Stimulated activated CD4-positive, alpha-beta T cell treated with anti-CD3 and anti-CD28 coated beads, Interleukin-4, amount 100 ng/mL, for 4 hours (primary cell): ENCODE measurements at regions not wholly inside any gene's neighbourhood (a gene's known extent, or its start where the extent isn't known, plus 50 kb on each side); places are given as distances from the start of the nearest gene placed in this dataset.

ENCODE experiments used
- DNase-seq, 2 experiments: peaks; one replicate each; pipeline ENCODE4 v3.0.0-alpha.2; 2020

DNA sequence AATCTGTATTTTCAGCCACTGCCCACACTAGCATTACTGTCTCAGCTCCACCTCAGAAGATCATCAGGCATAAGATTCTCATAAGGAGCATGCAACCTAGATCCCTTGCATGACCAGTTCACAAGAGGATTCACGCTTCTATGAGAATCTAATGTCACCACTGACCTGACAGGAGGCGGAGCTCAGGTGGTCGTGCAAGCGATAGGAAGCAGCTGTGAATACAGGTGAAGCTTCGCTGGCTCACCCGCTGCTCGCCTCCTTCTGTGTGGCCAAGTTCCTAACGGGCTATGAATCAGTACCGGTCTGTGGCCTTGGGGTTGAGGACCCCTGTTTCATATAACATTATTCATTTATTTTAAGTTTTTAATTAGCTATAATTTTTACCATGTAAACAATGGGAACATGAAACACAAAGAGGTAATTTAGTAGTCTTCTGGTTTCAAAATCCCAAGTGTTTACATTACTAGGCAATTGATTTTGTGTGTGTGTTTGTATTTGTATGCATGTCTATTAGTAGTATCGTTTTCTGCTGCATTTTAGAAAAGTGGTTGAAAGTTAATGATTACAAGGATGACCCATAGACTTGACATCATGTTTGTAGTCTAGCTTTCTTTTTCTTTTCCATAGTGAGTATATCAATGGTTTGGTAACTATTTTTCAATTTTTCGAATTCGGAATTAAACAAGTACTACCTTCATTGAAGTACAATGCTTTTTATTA, 159.4 kb downstream of the TENT4A start:
- no peak for DNase-seq

DNA sequence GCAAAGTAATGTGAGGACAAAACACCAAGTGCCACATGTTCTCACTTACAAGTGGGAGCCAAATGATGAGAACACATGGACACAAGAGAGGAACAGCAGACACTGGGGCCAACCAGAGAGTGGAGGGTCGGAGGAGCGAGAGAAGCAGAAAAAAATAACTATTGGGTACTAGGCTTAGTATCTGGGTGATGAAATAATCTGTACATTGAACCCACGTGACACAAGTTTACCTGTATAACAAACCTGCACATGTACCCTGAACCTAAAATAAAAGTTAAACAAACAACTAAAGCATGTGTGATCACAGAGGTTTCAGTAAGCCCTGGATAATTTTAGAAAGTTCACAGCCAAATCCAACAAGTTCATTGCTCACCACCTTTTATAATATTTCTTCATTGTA, 160.1 kb downstream of the TENT4A start:
- DNase-seq, result no peak

DNA sequence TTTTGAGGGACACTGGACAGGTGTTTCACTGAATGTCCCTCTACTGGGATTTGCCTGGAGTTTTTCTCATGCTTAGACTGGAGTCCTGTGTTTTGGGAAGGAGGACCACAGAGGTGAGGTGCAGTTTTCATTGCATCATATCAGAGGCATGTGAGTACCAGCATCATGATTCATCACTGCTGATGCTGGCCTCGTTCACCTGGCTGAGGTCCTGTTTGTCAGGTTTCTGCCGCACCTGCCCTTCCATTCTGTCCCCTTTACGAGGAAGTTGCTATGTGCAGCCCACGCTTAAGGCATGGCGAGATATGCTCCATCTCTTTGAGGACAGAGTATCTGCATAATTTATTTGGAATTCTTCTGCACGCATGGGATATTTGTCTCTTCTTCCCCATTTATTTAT, 162.1 kb downstream of the TENT4A start:
- no peak for DNase-seq

DNA sequence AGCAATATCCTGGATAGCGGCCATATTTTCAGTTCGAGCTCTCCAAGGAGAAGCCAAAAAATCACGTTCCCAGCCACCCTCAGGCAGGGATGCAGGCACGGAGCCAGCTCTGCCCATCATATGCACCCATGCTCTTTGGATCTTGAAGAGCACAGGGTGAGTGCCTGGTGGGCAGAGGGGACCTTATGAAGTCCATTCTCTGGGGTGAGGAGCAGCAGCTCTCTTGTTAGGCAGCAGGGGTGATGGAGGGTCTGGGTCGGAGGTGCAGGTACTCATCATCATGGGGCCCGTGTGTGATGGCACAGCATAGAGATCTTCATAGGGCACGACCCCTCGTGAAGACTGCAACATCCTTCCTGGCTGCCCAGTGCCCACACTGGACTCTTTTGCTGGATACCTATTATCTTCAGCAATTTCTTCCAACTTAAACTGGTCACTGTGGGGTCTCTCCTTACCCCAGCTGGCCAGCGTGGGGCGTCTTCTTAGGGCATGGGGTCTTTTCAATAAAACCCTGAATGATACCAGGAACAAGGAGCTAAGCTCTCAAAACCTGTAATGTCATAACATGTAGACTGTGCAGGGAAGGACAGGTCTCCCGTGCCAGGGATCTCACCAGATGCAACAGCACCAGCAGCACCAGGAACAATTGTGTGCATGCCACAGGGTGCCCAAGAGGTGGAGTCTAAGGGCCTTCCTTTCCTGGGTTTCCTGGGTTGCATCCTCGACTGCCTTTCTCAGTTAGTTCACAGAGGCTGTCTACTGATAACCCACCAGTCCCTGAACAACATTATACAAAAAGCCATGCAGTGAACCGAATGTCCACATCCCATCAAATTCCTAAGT, 165.0 kb downstream of the TENT4A start:
- DNase-seq, result no peak

DNA sequence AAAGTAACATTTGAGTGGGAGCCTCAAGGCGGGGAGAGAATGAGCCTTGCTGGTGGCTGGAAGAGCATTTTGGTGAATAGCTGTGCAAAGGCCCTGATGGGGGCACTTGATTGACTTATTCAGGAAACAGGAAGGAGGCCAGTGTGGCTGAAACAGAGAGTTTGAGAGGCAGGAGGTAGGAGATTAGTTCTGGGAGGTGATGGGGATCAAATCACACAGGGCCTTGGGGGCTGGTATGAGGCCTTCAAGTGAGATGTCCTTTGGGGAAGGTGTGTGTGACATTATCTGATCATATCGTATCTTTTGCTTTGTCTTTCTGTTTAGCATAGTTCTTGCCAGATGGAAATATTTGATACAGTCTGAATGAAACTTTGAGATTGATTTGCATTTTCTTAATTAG, 172.3 kb downstream of the TENT4A start:
- DNase-seq, result no peak

DNA sequence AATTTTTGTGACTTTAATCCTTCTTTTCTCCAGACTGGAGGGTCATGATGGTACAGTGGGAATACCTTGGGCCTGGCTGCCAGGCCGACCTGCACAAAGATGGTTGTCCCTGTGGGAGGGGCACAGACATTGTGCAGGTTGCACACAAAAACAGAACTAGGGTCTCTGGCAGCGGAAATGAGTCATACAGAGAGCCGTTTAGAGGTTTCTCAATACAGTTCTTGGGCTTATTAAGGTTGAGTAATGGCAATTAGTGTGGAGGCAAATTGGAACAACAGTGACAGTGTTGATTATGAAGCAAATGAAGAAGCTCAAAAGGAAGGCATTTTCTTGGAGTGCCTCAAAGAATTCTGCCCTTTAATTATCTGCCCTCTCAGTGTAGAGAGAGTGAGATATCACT, 173.6 kb downstream of the TENT4A start:
- no peak for DNase-seq

DNA sequence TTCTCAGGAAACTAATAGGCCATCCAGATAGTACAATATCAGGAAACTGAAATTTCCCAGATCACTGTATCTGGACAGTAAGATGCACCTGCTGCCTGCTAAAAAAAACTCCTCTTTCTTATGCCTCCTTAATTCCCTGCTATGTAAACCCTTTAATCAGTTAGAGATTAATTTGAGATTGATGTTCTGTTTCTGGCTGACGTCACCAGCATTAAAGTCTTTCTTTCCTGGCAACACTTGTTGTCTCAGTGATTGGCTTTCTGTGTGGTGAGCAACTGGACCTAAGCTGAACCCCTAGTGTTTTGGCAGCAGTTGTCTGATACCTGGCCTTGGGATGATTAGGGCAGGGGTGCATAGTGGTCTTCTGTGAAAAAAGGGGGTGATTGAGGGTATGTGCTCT, 175.8 kb downstream of the TENT4A start:
- no peak for DNase-seq

DNA sequence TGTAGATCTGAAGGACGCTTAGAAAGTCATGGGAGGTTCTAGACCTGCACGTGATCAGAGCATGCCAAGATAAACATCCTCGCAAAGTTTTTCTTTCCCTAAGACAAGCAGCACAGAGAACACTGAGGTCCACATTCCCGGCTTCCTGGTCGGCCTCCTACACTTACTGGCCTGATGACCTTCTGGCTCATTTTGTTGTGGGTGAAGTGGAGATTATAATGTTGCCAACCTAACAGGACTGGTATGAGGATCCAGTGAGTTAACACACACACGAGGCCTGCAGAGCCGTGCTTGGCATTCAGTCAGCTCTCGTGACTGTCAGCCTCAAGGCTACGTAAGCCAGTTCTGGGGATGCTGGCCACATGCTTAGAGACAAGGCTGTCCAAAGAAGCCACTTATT, 186.0 kb downstream of the TENT4A start:
- no peak for DNase-seq

DNA sequence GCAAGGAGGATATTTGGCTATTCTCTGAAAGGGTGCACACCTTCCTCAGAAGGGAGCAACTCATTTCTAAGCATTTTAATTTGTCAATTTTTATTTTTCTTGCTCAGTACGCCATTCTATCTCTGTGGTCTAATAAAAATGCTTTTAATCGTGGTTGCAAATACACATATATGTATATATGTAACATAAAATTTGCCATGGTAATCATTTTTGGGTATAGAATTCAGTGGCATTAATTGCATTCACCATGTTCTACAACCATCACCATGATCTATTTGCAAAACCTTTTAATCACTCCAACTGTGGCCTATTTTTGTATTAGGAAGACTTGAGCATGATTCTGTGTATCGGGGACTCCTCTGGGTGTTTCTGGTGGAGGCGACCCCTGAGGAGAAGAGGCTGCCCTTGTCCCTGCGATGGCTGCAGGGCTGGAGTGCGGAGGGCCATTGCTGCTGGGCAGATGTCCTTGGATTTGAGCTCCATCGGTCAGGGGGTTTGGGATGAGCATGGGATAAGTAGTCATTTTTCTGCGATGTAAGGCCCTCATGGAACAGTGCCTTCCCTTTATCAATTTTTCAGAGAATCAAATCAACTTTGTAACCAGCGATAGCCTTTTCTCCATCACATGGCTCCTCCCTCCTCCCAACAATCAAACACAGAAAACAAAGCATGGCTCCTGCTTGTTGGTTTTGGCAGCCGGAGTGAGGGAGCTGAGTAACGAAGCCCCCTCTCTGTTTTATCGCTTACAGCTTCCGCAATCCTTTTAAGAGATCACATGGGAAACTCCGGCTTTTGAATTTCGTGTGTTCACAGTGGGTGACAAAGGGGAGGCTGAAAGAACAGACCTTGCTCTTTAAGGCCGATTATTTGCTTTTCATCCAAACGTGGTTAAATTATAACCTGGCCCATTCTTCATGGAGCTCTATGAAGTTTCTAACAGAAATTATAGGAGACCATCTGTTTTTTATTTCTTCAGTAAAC, 187.3 kb downstream of the TENT4A start:
- no peak for DNase-seq

DNA sequence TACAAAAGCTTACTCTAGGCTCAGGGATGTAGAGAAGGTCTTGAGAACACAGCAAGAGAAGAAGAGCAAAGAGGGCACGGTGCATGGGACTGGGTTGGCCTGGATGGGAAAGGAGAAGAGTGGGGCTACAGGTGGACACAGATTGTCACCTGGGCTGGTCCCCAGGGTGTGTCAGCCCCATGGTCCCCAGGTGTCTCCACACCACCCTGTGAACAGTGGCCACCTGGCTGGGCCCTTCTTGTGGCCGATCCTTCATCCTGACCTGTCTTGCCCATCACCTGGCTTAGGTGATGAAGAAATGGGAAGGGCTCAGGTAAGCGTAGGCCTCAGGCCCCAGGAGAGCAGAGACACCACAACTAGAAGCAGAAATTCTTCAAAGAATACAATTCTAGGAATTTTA, 188.9 kb downstream of the TENT4A start:
- DNase-seq, result no peak

DNA sequence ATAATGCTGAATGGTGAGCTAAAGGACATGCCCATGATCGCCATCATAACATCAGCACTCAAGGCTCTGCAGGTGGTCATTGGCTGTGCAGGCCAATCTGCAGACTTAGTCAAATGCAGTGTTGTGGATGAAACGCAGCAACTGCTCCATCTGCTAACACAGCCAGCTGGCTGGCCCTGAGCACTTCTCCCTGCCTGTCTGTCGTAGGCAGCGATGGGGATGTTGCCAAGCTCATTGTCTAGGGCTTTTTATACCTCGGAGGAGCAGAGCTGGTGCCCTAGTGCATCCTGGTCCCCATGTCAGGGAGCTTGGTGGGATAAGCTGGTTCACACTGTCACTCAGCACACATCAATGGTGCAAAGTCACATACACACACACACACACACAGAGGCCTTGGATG, 189.4 kb downstream of the TENT4A start:
- no peak for DNase-seq

DNA sequence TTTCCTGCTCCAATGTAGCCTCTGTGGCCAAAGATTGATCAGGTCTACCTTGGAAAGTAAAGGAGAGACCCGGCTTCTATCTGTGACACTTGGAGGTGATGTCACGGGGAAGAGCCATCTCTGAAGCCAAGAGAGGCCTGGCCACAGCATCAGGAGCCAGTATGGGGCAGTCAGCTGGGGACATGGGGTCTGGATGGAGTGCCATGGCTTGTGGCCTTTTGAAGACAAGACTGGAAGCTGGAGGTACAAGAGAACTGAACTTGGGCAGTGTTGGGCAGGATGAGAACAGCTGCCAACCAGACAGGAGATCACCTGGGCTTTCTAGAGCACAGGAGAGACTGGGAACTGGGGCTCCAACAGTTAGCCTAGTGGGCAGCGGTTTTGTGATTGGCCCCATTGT, 190.7 kb downstream of the TENT4A start:
- no peak for DNase-seq

DNA sequence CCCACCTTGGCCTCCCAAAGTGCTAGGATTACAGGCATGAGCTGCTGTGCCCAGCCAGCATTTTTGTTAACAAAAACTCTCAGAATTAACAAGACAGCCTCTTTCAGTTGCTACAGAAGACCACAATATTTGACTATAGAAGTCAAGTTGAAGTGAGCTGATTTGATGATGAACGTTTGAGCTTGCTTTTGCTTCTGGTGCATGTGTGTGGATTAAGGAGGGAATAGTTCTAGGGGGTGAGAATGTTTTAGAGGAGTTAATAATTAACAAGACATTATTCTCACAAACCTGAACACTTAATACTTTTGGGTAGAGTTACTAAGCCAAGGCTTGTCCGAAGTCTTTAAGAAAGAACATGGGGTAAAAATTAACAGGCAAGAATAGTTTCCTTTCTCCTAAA, 191.6 kb downstream of the TENT4A start:
- DNase-seq, result no peak

DNA sequence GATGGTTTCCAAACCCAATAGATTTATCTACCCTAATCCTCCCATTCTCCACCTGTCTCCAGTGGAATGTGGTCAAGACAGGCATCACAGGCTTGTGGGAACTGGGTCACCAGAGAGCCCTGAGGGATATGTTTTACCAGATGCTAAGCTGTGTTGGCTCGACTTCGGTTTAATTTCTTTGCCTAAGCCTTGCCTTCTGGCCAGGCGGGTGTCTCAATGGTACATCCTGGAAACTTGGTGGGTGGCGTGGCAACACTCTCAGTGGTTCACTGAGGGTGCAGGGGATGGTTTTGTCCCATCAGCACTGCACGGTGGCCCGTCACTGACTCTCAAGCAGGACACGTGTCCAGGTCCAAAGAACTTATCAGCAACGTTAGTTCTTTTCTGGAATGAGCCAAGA, 192.2 kb downstream of the TENT4A start:
- DNase-seq, result no peak

DNA sequence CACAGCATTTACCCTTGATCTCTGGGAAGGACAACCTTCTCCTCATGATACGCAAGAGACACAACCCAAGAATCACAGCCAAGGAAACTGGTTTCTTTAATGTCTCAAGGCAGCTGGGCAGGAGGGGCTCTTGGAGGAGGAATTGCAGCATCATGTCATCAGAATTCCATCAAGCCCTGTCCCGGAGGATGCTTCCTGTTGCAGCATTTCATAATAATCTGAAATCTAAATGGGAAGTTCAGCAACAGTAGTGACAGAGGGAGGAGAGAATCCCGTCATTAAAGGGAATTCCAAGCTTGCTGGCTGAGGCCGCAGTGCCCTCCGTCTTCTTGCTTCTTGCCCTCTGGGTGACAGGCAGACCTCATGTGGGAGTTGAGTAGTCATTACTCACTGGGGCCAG, 192.7 kb downstream of the TENT4A start:
- no peak for DNase-seq

DNA sequence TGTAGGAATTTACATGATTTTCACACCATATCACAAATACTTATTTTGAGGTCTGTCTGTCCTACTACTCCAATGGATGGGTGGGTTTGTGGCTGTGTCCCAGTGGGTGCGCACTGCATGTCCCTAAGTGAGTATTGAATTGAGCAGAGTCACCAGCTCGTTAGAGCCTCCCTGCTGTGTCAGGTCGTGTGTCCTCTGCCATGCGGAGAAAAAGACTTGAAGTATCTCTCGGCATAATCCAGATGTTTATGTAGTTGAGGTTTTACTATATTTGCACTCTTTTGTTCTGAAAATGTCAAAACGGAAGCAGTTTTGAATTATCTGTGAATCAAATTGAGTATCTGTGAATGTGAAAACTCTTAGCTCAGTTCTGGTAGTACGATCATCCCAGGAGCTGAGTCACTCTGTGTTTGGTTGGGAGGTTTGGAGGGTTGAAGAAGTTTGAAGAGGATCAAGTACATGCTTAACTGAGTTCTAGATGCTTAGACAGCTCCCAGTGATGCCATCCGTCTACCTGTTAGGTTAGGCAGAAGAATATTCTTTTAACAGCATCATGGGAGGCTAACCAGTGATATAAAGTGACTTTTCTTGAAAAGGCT, 194.2 kb downstream of the TENT4A start:
- DNase-seq, result no peak

DNA sequence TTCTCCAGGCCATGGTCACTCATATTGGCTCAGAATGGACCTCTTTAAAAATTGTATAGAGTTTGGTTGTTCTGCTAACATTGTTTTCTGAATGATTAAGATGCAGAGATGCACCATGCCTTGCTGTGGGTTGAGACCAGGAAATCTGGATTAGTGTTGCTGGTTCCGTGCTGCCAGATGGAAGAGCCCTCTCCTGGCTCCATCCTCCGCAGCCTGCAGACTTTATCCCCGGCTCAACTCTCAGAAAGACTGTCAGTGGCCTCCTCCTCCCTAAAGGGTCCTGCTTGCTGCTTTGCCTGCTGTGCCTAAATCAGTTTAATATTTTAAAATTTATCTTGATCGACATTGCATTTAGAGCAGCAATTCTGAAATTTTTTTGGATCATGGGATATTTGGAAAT, 196.7 kb downstream of the TENT4A start:
- DNase-seq, result no peak

DNA sequence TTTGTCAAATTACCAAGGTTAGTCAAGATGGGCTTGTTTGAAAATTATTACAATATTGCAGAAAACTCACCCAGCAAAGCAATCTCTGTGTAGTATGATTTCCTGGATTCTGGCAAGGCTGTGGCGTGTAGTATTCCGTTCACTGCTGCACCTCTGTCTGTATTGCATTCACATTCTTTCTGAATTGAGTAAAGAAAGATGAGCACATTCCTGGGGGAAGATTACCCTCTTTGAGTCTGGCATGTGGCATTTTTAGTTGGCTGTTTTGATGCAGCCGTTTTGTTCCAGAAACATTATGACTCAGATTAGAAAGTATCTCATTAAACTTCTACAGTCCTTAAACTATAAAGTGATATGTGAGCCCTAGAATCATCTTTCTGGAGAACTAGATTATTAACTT, 197.7 kb downstream of the TENT4A start:
- no peak for DNase-seq

DNA sequence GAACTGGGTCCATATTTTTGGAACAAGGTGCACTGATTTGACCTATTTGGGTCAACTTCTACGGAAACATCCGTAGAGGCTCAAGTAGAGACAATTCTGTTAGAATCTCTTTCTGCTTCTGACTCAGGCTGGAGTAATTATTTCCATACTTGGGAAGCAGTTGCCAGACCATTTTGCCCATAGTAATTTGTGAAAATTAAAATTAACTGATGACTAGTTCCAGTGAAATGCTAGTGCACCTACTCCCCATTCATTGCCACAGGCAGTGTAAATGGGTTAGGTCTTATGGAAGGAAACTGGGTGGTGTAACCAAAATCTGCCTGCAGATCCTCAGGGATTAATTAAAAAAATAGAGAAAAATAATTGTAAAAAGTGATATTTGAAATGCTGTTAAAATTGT, 201.1 kb downstream of the TENT4A start:
- no peak for DNase-seq

DNA sequence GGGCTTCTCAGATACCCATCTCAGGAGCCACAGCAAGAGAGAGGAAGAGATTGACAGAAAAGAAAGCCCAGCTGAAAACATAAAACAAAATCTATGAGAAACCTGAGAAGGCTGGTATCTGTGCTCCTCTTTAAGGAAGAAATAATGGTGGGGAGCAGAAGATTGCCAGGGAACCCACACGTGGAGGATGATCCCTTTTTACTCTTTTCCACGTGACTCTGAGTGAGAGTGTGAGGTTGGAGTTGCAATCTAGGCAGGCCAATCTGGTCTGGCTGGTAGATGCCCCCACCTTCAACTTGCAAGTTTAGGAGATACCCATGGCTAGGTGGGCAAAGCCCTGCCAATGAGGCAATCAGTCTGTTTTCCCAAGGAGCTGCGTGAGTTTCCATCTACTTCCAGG, 202.3 kb downstream of the TENT4A start:
- no peak for DNase-seq

DNA sequence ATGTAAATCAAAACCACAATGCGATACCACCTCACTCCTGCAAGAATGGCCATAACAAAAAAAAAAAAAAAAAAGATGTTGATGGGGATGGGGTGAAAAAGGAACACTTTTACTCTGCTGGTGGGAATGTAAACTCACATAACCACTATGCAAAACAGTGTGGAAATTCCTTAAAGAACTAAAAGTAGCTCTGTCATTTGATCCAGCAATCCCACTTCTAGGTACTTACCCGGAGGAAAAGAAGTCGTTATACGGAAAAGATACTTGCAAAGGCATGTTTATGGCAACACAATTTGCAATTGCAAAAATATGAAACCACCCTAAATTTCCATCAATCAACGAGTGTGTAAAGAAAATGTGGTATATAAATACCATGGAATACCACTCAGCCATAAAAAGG, 205.0 kb downstream of the TENT4A start:
- DNase-seq, result no peak

DNA sequence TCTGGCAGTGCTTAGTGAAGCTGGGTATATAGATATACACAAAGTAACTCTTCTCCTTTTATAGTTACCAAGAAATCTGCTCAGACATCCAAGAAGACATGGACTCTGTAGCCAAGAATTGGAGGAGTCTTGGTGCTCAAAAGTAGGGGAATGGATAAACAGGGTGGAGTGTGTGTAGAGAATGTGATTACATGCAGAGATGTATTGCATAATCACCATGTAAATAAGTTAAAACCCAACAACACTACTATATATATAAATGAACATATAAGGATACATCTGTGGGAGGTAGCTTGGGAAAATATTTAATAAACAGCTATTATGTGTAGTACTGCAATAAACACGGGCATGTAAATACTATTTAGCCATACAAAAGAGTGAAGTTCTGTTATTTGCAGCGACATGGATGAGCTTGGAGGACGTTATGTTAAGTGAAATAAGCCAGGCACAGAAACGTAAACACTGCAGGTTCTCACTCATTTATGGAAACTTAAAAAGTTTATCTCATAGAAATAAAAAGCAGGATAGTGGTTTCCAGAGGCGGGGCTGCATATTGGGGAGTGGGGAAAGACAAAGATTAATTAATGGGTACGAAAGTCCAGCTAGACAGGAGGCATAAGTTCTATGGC, 207.5 kb downstream of the TENT4A start:
- no peak for DNase-seq
